GM19240 (cell line): ENCODE measurements at regions not wholly inside any gene's neighbourhood (a gene's known extent, or its start where the extent isn't known, plus 50 kb on each side); places are given as distances from the start of the nearest gene placed in this dataset.

Experiments used
- DNase-seq: peaks from one replicate; pipeline ENCODE4 v3.0.0; 2011; ENCODE audit warnings: low spot score; ENCODE audit not compliant: insufficient read length

DNA sequence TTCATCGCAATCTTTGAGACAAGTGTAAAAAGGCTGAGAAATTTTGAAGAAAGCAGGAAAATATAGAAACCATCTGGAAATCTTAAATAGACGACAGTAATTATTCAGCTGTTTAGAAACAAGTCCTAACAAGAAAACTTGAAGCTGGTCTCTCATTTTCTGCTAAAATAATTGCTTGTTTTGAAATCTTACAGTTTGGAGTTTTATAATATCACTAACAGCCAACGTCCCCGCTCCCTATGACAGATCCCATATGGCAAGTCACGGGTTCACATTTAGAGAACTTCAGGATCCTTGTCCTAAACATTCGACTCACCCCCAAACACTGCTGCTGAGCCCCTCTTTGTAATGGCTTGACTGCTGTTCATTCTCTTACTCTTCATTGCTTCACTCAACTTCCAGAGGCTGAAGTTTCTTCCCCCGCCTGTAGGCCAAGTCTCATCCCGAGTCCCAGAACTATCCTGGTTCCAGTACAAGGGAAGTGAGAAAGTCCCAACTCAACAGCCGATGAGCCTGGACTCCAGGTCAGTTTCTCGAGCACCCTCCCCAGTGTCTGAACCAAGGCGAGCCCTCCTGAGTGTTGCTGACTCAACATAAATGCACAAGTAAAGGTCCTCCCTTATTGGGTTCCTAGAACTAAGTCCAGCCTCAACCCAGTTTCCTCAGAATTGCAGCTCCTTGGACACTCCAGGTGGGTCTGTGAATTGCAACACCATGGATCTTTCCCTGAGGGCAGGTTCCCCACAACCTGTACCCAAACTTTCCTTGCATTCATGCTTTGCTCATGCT lies 93.4 kb upstream of the BACE2 start:
- no peak for DNase-seq

DNA sequence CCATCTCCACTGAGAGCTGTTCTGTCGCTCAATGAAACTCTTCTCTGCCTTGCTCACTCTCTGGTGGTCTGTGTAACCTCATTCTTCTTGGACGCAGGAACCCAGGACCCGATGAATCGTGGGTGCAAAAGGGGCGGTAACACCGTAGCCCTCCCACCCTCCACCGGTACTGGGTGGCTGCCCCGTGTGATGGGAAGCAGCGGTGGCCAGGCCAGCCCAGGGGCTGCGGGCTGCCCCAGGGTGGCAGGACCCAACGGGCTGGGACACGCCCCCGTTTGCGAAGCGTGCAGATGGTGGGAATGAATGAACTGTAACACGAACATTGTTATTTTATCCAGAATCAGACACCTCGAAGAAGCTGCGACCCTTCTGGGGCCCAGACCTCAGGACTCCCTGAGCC lies 92.3 kb upstream of the BACE2 start:
- DNase-seq: no peak

DNA sequence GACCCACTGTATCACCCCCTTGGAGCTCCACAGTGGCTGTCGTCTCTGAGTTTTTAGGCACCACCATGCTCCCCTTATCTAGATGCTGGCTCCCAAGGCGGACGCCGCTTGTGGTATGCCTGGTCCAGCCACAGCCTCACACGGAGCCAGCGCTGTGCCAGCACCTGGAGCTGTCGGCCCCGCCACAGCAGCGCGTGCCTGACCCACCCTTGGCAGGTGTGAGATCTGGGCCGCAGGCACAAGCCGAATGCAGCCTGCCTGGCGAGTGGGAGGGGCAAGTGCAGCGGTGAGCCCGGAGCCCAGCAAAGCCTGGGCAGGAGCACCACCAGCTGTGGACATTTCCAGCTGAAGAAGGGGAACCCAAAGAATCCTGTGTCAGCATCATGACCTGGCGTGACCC lies 91.9 kb upstream of the BACE2 start:
- DNase-seq: no peak

DNA sequence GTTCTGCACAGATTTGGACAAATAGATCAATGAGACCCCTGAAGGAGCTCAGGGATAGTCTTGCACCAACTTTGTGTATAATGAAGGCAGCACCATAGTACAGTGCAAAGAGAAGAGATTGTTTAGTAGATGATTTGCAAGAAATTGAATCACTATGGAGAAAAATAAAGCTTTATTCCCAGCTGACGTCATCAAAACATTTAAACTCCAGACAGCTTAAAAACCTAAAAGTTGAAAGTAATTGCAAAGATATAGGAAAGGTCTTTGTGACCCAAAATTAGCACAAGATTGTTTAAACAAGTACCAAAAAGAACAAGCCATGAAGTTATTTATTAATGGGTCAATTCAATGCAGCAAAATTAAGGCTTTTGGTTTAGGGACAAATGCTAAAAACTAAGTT lies 88.8 kb upstream of the BACE2 start:
- no peak for DNase-seq

DNA sequence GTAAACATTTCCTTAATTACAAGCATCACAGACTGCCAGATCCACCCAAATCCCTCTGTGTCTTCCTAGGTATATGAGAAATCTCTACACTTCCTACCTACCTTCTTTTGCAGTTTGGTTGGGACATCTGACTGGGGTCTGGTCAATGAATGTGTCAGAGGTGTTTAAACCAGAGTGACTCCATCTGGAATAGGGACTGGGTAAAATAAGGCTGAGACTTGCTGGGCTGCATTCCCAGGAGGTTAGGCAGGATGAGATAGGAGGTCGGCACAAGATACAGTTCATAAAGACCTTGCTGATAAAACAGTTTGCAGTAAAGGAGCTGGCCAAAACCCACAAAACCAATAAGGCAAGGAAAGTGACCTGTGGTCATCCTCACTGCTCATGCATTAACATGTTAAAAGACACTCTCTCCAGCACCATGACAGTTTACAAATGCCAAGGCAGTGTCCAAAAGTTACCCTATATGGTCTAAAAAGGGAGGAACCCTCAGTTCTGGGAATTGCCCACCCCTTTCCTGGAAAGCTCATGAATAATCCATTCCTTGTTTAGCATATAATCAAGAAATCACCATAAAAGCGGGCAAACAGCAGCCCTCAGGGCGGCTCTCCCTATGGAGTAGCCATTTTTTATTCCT lies 87.4 kb upstream of the BACE2 start:
- DNase-seq: no peak

DNA sequence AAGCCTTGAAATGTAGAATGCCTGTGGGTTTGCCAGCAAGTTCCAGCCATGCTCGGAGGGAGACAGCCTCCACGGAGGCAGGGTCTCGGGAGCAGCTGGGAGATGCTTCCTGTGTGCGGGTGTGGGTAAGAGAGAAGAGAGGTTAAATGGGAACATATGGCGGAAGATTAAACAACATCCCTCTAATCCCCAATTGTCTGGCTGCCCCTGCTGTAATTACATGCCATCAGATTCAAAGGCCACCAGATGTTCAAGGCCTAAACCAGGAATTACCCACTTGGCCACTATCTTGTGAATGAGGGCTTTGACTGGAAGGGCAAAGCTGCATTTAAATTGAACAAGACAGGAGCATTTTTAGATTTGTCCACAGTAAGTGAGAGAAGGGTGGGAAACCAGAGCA lies 81.4 kb upstream of the BACE2 start:
- no peak for DNase-seq

DNA sequence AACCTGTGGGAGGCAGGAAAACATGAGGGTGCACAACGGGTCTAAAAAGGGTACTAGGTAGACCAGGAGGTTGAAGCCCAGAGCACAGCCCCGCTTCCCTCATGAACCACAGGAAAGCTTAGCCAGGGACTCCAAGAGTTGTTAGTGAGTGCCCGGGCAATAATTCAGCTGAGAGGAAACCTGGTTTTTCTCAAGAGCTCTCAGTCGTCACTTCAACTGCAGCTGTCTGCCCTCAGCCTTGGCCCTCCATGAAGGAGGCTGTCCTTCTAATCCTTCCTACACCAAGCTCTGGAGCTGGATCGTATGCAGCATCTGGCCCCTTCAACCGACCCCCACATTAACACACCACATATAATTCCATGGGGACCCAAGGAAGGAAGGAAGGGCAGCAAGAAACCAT lies 77.0 kb upstream of the BACE2 start:
- DNase-seq: no peak

DNA sequence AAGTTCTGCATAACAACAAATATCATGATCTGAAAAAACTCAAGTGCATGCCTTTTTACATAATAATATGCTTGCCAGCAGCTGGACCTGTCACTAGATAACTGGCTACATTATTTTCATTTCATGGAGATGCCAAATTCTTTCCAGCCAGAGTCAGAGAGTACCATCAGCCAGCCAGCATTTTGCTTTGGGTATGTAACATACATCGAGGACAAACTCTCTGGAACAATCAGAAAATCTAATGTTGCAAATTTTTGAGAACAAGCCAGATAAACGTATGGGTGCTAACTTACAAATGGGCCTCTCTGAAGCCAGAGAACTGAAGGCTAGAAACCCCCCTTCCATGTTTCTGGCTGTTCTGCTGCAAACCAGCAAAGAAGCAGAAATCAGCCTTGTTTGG lies 76.3 kb upstream of the BACE2 start:
- no peak for DNase-seq

DNA sequence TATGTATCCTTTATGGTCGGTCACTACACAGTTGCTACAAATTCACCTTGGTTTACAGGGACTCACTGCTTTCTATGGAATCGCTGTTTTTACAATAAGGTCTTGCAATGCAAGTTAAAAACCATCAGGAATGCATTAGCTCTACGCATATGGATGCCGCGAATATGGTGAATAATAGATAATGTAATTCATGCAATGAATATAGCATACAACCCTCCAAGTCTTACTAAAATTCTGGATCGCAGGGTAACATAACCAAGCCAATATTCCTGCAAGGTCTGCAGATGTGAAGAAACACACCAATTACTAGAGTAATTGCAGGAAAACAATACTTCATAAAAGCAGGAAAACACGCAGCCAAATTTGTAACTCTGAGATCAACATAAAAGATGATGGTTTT lies 75.6 kb upstream of the BACE2 start:
- DNase-seq: no peak

DNA sequence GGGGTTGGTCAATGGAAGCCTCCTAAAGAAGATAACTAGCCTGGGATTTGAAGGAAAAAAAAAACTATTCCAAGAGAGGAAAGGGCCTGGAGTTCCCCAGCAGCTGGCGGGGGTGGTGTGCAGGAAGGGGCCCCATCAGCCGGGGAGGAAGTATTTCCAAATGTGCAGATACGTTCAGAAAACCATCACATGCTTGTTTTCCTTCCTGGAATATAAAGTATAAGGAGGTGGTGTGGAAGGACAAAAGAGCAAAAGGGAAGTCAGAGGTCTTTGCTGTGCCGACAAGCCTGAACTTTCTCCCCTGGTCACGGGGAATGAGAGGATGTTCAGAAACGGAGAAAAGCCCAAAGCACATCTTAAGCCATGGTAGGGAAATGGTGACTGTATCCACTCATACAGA lies 72.0 kb upstream of the BACE2 start:
- DNase-seq: no peak

DNA sequence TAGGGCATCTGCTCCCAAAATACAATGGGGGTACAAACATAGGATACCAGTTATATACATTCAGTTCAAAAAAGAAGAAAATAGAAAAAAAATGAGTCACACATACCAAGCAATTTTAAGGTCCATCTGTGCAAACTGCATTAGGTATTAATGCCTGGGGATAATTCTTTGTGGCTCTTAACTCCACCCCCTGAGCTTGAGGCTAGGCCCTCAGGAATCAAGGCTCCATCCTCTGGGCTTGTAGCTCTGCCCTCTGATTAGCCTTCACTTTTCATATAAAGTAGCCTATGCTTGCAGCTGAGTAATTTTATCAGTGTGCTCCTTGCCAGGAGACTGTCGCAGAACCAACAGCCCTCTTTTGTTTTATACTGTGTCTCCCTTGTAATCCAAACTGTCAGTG lies 69.9 kb upstream of the BACE2 start:
- no peak for DNase-seq

DNA sequence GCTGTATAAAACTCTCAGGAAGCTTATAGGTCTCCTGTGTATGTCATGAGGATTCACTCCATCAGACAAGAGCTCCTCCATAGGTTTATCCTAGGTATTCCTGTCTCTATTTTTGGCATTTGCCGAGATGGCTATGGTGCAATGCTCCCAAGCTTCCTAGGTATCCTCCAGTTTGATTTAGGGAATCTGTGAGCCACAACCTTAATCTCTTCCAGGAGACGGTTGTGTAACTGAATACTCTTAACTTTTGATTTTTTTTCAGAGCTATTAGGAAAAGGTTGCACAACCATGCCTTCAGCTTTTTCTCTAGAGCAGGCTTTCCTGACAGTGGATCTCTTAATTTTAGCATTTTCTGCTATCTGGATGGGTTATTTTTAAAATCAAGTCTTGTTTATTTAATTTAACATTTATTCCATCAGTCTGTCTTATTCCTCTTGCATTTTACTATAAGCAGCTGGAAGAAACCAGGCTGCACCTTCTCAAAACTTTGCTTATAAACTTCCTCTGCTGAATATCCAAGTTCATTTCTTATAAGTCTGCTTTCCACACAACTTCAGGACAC lies 69.4 kb upstream of the BACE2 start:
- DNase-seq: no peak

DNA sequence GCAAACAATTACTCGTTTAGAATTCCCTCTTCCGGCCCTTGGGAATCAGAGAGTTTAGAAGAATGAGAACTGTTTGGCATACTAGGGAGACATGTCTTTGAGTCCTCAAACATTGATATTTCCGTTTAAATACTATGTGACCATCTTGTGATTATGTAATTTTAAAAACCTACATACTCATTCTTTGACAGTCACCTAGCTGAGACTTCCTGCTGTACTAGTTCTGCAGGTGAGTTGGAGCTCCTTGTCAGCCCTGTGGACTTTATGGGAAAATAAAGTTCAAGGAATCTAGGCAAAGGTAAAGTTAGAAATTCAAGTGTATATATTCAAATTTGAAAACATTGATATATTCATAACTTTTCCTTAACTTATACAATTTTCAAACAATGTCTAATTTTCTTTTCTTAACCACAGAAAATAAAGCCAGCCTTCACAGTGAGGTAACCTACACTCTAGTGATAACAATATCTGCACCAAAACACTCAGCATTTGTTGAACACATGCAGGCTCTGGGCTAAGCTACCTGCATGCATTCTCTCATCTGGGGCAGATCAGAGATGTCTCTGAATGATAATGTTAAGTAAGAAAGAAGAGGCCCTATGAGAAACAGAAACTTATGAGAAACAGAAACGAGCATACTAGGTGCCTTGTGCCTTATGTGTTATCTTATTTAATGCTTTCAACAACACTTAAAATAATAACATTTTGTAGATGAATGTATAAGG lies 67.0 kb upstream of the BACE2 start:
- no peak for DNase-seq

DNA sequence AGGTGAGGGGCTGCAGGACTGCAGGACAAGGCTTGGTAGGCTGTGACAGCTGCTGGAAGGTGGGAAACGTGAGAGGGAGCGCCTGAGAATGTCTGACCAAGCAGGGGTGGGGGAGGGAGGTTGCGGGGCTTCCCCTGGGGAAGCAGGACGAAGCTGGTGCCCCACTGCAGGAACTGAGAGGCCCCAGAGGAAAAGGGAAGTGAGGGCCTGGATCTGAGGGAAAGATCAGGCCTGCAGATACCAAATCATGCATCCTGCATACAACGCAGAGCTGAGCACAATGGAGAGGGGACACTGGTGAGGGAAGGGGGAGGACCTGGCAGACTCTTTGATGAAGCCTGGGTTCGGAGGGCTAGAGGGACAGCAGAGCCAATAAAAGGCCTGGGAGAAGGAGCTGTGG lies 65.7 kb upstream of the BACE2 start:
- no peak for DNase-seq

DNA sequence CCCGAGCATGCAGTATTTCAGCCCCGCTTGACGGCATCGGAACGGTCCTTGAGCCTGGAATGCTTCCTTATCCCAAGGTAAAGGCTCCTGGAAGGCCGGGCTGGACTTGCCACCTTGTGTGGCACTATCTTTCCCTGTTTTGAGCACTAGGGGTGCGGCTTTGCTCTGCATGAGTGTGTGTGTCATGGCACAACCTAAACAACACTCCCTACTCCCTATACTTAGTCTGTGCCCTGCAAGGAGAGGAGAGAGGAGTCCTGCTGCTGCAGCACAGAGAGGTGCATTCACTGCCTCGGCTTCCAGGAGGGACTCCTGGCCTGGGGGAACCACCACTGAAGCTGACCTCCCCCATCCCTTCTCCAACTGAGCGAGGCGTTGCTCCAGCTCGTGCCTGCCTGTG lies 60.4 kb upstream of the BACE2 start:
- DNase-seq: no peak

DNA sequence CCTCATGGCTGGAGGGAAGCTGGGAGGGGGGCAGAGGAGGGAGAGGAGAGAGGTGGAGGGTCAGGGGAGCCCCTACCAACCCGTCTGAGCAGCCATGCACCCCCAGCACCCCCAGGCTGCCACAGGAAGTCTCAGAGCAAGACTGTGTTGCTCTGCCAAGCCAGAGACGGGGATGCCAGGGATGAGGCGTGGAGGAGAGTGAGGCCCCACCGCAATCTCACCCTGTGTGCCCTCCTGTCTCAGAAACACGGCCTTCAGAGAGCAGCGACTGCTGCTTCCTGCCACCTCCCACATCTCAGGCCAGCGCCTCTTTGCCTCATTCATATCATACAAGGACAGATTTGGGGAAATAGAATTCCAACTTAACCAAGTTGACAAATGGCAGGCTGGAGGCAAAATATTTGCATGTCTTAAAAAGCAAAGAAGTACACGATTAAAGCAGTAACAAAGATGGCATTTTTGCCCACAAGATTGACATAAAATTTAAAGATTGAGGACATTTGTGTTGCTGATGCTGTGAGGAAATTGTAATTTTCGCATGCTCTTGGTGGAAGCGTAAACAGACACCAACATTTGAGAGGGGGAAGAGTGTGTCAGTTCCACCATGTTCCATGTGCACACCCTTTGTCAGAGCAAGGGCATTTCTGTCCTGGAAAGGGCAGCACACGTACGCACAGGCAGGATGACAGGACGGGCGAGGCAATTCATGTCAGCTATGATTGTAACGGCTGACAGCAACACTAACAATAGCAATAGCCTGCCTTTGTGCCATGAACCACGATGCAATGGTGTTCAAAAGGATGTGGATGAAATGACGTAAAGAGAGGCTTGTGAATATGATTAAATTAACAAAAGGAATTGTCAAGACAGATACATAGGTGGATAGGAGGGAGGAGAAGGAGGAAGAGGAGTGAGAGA lies 59.0 kb upstream of the BACE2 start:
- no peak for DNase-seq

DNA sequence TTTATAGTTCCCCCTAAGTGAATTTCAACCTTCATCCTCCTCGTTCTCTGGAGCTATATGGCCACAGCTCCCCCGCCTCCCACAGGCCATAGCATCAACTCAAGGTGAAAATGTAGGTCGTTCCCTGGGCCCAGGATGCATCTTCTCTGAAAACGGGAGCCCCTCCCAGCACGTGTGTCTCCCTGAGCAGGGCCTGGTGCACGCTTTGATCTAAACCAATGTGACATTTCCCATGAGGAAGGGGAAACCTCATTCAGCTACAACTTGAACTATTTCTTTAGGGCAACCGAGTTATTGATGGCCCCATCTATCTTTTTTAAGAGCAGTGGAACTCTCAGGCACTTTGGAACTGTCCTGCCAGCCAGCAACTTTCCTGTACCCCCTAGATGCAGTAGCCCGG lies 57.8 kb upstream of the BACE2 start:
- DNase-seq: no peak

DNA sequence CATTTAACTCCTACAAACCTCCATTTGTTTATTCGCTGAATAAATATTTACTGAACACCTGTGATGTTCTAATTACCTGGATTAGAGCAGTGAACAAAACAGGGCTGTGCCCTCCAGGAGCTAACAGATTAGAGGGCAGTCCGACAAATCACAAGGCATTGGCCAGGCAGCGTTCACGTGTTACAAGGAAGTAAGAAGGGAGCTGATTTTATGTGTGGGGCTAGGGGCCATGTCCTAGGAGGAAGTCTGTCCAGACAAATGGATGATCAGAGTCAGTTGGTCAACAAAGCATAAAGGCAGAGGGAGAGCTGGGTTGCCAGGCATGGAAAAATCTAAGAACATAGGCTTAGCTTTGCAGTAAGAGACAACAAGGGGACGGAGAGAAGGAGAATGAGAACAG lies 57.3 kb upstream of the BACE2 start:
- no peak for DNase-seq

DNA sequence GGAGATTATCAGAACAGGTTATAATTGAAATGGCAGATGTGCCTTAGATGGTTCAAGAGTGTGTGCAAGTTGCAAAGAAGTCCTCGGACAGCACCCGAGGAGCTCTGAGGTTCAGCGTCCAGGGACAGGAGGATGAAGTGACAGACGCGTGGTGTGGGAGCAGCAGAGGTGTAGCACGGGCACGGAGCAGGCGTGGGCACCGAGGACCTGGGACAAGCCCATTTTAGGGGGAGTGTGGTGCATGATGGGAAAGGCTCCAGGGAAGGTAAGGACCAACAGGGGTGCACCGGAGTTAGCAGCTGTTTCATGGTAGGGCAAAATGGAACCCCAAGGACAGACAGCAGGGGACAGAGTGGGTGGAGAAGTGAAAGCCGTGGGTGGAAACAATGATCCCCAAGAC lies 56.3 kb upstream of the BACE2 start:
- no peak for DNase-seq

DNA sequence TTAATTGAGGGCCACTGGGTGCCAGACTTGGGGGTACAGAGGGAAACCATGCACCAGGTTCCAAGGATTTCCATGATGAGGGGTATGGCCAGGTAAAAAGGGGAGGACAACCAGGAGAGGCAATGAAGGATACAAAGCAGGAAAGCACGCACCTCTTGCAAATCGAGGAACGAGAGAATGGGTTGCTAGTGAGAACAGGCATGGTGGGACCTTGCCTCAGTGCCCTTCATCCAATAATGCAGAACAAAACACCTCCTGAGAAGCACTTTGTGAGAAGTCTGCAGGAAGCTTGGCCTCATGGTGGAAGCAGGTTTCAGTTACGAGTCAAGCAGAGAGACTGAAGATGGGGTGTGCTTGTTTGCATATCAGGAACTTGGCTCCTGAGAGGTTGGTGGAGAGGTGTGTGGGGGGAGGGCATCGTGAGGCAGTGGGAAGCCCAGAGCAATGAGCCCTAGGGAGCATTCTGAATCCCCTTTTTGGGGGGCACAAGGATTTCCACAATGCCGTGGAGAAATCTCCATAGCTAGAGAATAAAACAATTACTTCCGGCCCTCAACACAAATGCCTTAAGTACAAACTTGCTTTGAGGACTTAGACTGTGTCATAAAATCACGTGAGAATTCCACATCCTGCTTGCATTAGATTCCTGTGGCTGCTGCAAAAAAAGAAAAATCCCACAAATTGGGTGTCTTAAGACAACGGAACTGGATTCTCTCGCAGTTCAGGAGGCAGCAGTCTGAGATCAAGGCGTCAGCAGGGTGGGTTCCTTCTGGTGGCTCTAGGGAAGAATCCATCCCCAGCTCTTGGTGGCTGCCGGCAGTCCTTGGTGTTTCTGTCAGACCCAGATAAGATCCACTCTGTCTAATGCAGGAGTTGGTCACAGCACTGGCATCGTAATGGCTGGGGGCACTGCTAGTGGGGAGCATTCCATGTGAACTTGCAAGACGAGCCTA lies 54.9 kb upstream of the BACE2 start:
- no peak for DNase-seq
